Stimulated activated CD4-positive, alpha-beta T cell treated with anti-CD3 and anti-CD28 coated beads, Interleukin-12 subunit alpha, Interleukin-12 subunit beta, amount 100 ng/mL, for 4 hours (primary cell): ENCODE measurements at regions not wholly inside any gene's neighbourhood (a gene's known extent, or its start where the extent isn't known, plus 50 kb on each side); places are given as distances from the start of the nearest gene placed in this dataset.
"Not testable (repeated sequence)": the region's sequence is repeated elsewhere in the genome, so short reads cannot be mapped to it uniquely, and the experiment has no call there.

Source experiments
- DNase-seq: peaks from one replicate; pipeline ENCODE4 v3.0.0-alpha.2; 2020

GRCh38 chrY:19535697-19536096 is 208.8 kb downstream of the KDM5D start:
- not testable (repeated sequence) for DNase-seq

GRCh38 chrY:19521976-19522375 is 222.6 kb downstream of the KDM5D start:
- no peak for DNase-seq

- DNase-seq: peak; percentile 14
These were observed 241.5 kb downstream of the KDM5D start for GRCh38 chrY:19503092-19503449.

- peak; percentile 4 for DNase-seq
These were observed 242.1 kb downstream of the KDM5D start for GRCh38 chrY:19502169-19503091.

GRCh38 chrY:19498556-19498955 is 246.0 kb downstream of the KDM5D start:
- no peak for DNase-seq

GRCh38 chrY:19487494-19487893 is 257.0 kb downstream of the KDM5D start:
- no peak for DNase-seq

- no peak for DNase-seq
These were observed 259.5 kb downstream of the KDM5D start for GRCh38 chrY:19484997-19485396.

- DNase-seq: no peak
These were observed 265.4 kb downstream of the KDM5D start for GRCh38 chrY:19479141-19479540.

GRCh38 chrY:19477959-19478358 is 266.6 kb downstream of the KDM5D start:
- DNase-seq: no peak

- no peak for DNase-seq
These were observed 278.7 kb downstream of the KDM5D start for GRCh38 chrY:19465809-19466208.

- DNase-seq: no peak
These were observed 287.6 kb downstream of the KDM5D start for GRCh38 chrY:19456855-19457448.

- no peak for DNase-seq
These were observed 311.5 kb downstream of the KDM5D start for GRCh38 chrY:19433059-19433458.

GRCh38 chrY:19427736-19428518 is 316.6 kb downstream of the KDM5D start:
- DNase-seq: no peak

- not testable (repeated sequence) for DNase-seq
These were observed 317.3 kb downstream of the KDM5D start for GRCh38 chrY:19427191-19427590.

- DNase-seq: no peak
These were observed 333.4 kb downstream of the KDM5D start for GRCh38 chrY:19410980-19411766.

GRCh38 chrY:19406246-19406645 is 338.3 kb downstream of the KDM5D start:
- DNase-seq: no peak

- no peak for DNase-seq
These were observed 338.9 kb downstream of the KDM5D start for GRCh38 chrY:19405598-19405997.

- DNase-seq: no peak
These were observed 351.6 kb downstream of the KDM5D start for GRCh38 chrY:19392876-19393275.

- no peak for DNase-seq
These were observed 352.6 kb downstream of the KDM5D start for GRCh38 chrY:19391922-19392321.

GRCh38 chrY:19365321-19365720 is 379.2 kb downstream of the KDM5D start:
- DNase-seq: no peak

GRCh38 chrY:19357249-19357648 is 387.3 kb downstream of the KDM5D start:
- DNase-seq: no peak

- DNase-seq: no peak
These were observed 387.8 kb downstream of the KDM5D start for GRCh38 chrY:19356735-19357134.

GRCh38 chrY:19354857-19355173 is 389.7 kb downstream of the KDM5D start:
- no peak for DNase-seq
